ENCODE measurements at regions not wholly inside any gene's neighbourhood (a gene's known extent, or its start where the extent isn't known, plus 50 kb on each side); places are given as distances from the start of the nearest gene placed in this dataset.
"Not testable (repeated sequence)": the region's sequence is repeated elsewhere in the genome, so short reads cannot be mapped to it uniquely, and the experiment has no call there.

GRCh38 chr2:116318551-116318950 lies 1495.9 kb upstream of the DDX18 start:
- H3K4me3 Mint-ChIP-seq; H3K36me3 Mint-ChIP-seq; DNase-seq; H3K4me1 Mint-ChIP-seq; ATAC-seq (replicated peaks); H3K9me3 Mint-ChIP-seq; H3K27ac Mint-ChIP-seq; H3K27me3 Mint-ChIP-seq: not testable (repeated sequence)

DNA sequence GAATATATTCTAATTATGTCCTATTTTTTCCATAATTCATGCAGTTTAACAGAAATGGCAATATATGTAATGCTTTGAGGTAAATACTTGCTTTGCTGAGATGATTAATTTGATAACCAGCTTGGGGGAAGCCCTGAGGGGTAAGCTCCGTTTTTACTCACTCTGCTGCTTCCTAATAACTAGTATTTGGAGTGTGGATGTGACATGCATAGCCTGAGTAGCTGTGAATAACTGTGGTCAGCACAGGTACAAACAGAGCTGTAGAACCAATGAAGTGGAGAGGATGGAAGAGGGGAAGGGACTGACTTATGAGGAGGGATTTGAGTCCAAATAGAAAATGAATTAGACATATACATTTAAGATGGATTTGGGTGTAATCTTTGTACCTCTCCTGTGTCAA lies 1495.5 kb upstream of the DDX18 start:
- no peaks in the 10 kb centered on the region for H3K27me3 Mint-ChIP-seq
- no peak overlapping the region for H3K27ac Mint-ChIP-seq
- H3K4me1 Mint-ChIP-seq: no peaks in the 10 kb centered on the region
- no peaks in the 10 kb centered on the region for H3K9me3 Mint-ChIP-seq
- H3K36me3 Mint-ChIP-seq: no peaks in the 10 kb centered on the region
- H3K4me3 Mint-ChIP-seq: no peak overlapping the region
- no peak for DNase-seq
- no peak for ATAC-seq (replicated peaks)

GRCh38 chr2:116319935-116320334 lies 1494.6 kb upstream of the DDX18 start:
- no peak for DNase-seq
- H3K4me1 Mint-ChIP-seq: no peaks in the 10 kb centered on the region
- H3K9me3 Mint-ChIP-seq: peaks cover 0 to 6% of the 10 kb centered on the region in 2 donors
- no peak overlapping the region for H3K4me3 Mint-ChIP-seq
- no peak for ATAC-seq (replicated peaks)
- H3K27ac Mint-ChIP-seq: no peak overlapping the region
- H3K36me3 Mint-ChIP-seq: no peaks in the 10 kb centered on the region
- H3K27me3 Mint-ChIP-seq: no peaks in the 10 kb centered on the region

- Mint-ChIP-seq H3K36me3 (no peaks in the 10 kb centered on the region), H3K27ac (no peak overlapping the region), H3K27me3 (no peaks in the 10 kb centered on the region), H3K9me3 (peaks cover 6 to 10% of the 10 kb centered on the region in 2 donors), H3K4me3 (no peak overlapping the region), H3K4me1 (no peaks in the 10 kb centered on the region)
- DNase-seq: no peak
- no peak for ATAC-seq (replicated peaks)
Measured at GRCh38 chr2:116329280-116329679, 1485.2 kb upstream of the DDX18 start.

DNA sequence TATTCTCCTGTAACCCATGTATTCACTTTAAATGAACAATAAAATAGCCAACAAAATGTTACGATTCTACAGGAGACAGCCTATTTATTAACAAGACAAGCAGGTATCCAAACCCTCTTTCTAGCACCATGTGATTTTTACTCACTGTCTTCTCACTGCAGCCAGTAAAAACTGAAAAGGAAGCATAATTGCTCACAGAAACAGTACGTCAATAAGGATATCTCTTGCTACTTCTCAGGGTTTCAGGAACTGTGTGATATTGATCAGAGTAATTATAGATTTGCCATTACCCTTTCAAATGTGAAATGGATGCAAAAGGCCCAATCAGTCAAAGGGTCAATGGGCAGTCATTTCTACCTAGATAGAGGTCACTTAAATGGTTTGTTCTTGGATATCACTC lies 1473.8 kb upstream of the DDX18 start:
- Mint-ChIP-seq H3K27ac (no peak overlapping the region), H3K4me3 (no peak overlapping the region), H3K27me3 (no peaks in the 10 kb centered on the region), H3K9me3 (peaks cover 3 to 5% of the 10 kb centered on the region in 2 donors), H3K4me1 (no peaks in the 10 kb centered on the region), H3K36me3 (no peaks in the 10 kb centered on the region)
- ATAC-seq (replicated peaks): no peak
- DNase-seq: no peak

DNA sequence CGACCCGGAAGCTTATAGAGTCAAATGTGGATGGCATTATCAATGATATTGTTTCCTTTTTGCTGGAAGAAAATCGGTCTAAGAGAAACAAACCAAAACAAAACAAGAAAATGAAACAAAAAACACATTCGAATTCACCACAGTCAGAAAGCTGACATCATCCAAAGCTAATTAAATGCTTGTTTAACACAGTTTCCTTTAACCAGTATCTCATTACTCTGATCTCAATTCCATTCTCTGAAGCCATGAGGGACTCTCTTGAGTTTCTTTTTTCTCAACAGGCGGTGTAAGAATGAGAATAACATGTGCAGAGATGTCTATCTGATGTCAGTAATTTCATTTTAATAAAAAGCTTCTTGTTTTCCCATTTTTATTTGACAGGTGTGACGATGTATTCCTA lies 1448.3 kb upstream of the DDX18 start:
- DNase-seq (no peak), ATAC-seq (replicated peaks) (no peak)
- Mint-ChIP-seq H3K4me3 (no peak overlapping the region), H3K27ac (no peak overlapping the region), H3K9me3 (peaks cover 8 to 12% of the 10 kb centered on the region in 2 donors), H3K27me3 (no peaks in the 10 kb centered on the region), H3K36me3 (no peaks in the 10 kb centered on the region), H3K4me1 (no peaks in the 10 kb centered on the region)

DNA sequence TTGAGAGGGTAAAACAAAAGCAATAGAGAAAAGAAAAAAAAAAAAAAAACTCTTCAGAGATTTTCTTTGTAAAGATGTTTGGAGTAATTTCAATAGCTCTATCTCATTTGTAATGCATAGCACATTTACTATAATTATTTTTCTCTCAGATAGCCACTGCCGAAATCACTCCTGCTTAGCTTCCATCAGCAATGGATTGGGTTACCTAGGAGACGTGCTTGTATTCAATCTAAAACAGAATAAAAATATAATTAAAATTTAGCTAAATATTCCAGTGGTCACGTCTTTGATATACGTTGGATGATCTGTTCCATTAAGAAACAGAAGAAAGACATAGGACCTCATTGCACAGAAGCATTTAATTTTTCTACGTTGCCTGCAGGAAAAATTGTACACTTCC lies 1435.7 kb upstream of the DDX18 start:
- peaks cover 10 to 18% of the 10 kb centered on the region in 2 donors for H3K9me3 Mint-ChIP-seq
- no peak overlapping the region for H3K4me3 Mint-ChIP-seq
- no peaks in the 10 kb centered on the region for H3K27me3 Mint-ChIP-seq
- no peaks in the 10 kb centered on the region for H3K4me1 Mint-ChIP-seq
- no peak overlapping the region for H3K27ac Mint-ChIP-seq
- no peak for ATAC-seq (replicated peaks)
- DNase-seq: no peak
- H3K36me3 Mint-ChIP-seq: no peaks in the 10 kb centered on the region

DNA sequence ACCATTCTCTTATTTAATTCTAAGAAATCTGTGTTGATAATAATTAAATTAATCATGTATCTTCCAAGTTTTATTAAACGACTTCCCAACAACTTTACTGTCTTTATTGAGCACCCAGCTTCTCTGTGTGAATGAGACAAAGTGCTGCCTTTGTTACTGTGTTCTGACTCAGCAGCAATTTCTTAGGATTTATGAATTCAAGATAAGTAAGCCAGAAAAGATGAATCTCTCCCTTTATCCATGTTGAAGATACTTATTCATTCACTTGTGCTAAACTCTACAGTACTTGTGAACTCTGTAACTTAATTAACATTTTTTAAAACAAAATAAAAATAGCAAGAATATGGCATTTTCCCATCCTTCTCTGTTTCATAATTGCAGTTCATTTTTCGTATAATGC lies 1403.3 kb upstream of the DDX18 start:
- Mint-ChIP-seq H3K27me3 (no peaks in the 10 kb centered on the region), H3K36me3 (no peaks in the 10 kb centered on the region), H3K9me3 (peaks cover 12 to 14% of the 10 kb centered on the region in 2 donors), H3K27ac (no peak overlapping the region), H3K4me1 (no peaks in the 10 kb centered on the region), H3K4me3 (no peak overlapping the region)
- DNase-seq (no peak), ATAC-seq (replicated peaks) (no peak)

- no peak for ATAC-seq (replicated peaks)
- no peaks in the 10 kb centered on the region for H3K36me3 Mint-ChIP-seq
- no peak for DNase-seq
- no peak overlapping the region for H3K4me3 Mint-ChIP-seq
- no peaks in the 10 kb centered on the region for H3K4me1 Mint-ChIP-seq
- no peak overlapping the region for H3K27ac Mint-ChIP-seq
- H3K27me3 Mint-ChIP-seq: no peaks in the 10 kb centered on the region
- peaks cover 4 to 17% of the 10 kb centered on the region in 2 donors for H3K9me3 Mint-ChIP-seq
Measured at GRCh38 chr2:116413659-116414058, 1400.8 kb upstream of the DDX18 start.

DNA sequence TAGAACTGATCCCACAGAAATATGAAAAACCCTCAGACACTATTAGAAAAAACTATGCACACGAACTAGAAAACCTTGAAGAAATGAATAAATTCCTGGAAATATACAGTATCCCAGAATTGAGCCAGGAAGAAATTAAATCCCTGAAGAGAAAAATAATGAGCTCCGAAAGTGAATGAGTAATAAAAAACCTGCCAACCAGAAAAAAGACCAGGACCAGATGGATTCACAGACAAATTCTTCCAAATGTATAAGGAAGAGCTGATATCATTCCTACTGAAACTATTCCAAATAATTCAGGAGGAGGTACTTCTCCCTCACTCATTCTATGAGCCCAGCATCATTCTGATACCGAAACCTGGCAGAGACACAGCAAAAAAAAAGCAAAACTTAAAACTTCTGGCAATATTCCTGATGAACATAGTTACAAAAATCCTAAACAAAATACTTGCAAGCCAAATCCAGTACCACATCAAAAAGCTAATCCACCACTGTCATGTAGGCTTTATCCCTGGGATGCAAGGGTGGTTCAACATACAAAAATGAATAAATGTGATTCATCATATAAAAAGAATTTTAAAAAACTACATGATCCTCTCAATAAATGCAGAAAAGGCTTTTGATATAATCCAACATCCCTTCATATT lies 1397.6 kb upstream of the DDX18 start:
- Mint-ChIP-seq H3K4me1 (no peaks in the 10 kb centered on the region), H3K4me3 (no peak overlapping the region), H3K27ac (no peak overlapping the region), H3K36me3 (no peaks in the 10 kb centered on the region), H3K27me3 (no peaks in the 10 kb centered on the region), H3K9me3 (peaks cover 4 to 17% of the 10 kb centered on the region in 2 donors)
- DNase-seq (no peak), ATAC-seq (replicated peaks) (no peak)

DNA sequence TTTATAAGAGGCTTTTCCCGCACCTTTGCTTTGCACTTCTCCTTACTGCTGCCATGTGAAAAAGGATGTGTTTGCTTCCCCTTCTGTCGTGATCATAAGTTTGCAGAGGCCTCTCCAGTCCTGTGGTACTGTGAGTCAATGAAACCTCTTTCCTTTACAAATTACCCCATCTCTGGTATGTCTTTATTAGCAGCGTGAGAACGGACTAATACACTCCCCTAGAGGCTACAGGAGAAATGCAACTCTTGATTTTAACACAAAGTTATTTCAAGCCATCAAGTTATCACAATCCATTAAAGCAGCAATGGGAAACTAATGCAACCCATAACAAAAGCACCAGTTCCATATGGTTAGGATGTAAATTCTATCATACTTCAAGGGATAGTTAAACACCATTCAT lies 1378.8 kb upstream of the DDX18 start:
- H3K4me1 Mint-ChIP-seq: no peaks in the 10 kb centered on the region
- no peak overlapping the region for H3K27ac Mint-ChIP-seq
- no peak for ATAC-seq (replicated peaks)
- H3K9me3 Mint-ChIP-seq: peaks cover 12 to 24% of the 10 kb centered on the region in 2 donors
- H3K27me3 Mint-ChIP-seq: no peaks in the 10 kb centered on the region
- no peaks in the 10 kb centered on the region for H3K36me3 Mint-ChIP-seq
- DNase-seq: no peak
- H3K4me3 Mint-ChIP-seq: no peak overlapping the region

- Mint-ChIP-seq H3K36me3 (no peaks in the 10 kb centered on the region), H3K9me3 (peaks cover 7 to 11% of the 10 kb centered on the region in 2 donors), H3K4me1 (no peaks in the 10 kb centered on the region), H3K27me3 (no peaks in the 10 kb centered on the region), H3K27ac (no peak overlapping the region), H3K4me3 (no peak overlapping the region)
- DNase-seq (no peak), ATAC-seq (replicated peaks) (no peak)
Measured at GRCh38 chr2:116440104-116440653, 1374.3 kb upstream of the DDX18 start.

- H3K4me3 Mint-ChIP-seq: no peak overlapping the region
- no peak for ATAC-seq (replicated peaks)
Measured at GRCh38 chr2:116442418-116442817, 1372.1 kb upstream of the DDX18 start.

DNA sequence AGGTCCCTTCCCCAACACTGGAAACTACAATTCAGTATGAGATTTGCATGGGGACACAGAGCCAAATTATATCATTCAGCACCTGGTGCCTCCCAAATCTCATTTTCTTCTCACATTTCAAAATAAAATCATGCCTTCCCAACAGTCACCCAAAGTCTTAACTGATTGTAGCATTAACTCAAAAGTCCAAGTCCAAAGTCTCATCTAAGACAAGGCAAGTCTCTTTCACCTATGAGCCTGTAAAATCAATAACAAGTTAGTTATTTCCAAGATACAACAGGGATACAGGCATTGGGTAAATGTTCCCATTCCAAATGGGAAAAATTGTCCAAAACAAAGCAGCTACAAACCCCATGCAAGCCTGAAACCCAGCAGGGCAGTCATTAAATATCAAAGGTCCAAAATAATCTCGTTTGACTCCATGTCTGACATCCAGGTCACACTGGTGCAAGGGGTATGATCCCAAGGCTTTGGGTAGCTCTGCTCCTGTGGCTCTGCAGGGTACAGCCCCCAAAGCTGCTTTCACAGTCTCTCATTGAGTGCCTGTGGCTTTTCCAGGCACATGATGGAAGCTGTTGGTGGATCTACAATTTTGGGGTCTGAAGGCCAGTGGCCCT lies 1370.1 kb upstream of the DDX18 start:
- ATAC-seq (replicated peaks) (no peak), DNase-seq (no peak)
- Mint-ChIP-seq H3K36me3 (no peaks in the 10 kb centered on the region), H3K27ac (no peak overlapping the region), H3K4me3 (no peak overlapping the region), H3K4me1 (no peaks in the 10 kb centered on the region), H3K9me3 (peaks cover 9 to 11% of the 10 kb centered on the region in 2 donors), H3K27me3 (no peaks in the 10 kb centered on the region)

More at GRCh38 chr2:116442418-116442817, 1372.1 kb upstream of the DDX18 start:
- no peak overlapping the region for H3K27ac Mint-ChIP-seq
- H3K4me1 Mint-ChIP-seq: no peaks in the 10 kb centered on the region
- H3K36me3 Mint-ChIP-seq: no peaks in the 10 kb centered on the region
- DNase-seq: no peak
- H3K9me3 Mint-ChIP-seq: peaks cover 9 to 11% of the 10 kb centered on the region in 2 donors
- H3K27me3 Mint-ChIP-seq: no peaks in the 10 kb centered on the region

DNA sequence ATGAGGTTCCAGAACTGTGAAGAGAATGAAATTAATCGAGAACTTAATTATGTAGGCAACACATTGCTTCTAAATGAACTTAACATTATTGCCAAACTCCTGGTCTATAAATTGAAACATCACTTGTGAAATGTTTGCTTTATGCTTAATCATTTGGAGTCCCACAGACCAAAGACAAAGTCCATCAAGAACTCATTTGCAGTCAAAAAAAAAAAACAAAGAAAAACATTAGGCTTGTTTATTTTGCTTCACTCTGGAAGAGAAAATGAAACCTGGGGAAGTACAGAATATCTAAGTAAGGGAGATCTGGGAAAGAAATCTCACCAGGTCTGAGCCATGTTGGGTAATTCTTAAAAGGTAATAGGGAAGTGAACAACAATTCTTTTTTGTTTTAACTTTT lies 1363.5 kb upstream of the DDX18 start:
- H3K4me3 Mint-ChIP-seq: no peak overlapping the region
- DNase-seq: no peak
- no peak for ATAC-seq (replicated peaks)
- peaks cover 5 to 10% of the 10 kb centered on the region in 2 donors for H3K9me3 Mint-ChIP-seq
- no peaks in the 10 kb centered on the region for H3K4me1 Mint-ChIP-seq
- H3K36me3 Mint-ChIP-seq: no peaks in the 10 kb centered on the region
- H3K27ac Mint-ChIP-seq: no peak overlapping the region
- no peaks in the 10 kb centered on the region for H3K27me3 Mint-ChIP-seq

All from stimulated activated naive B cell treated with anti-CD40 and anti-IgM and Interleukin-4, amounts not matched to agents 10 μg/mL and 1 μg/mL and 100 μg/mL, for 72 hours (primary cell).